Stomach (tissue), 4 donors: ENCODE measurements at regions not wholly inside any gene's neighbourhood (a gene's known extent, or its start where the extent isn't known, plus 50 kb on each side); places are given as distances from the start of the nearest gene placed in this dataset.

ENCODE experiments used
- EP300 ChIP-seq: sonication (generic); formaldehyde crosslinking; IDR thresholded peaks from one replicate; pipeline ENCODE4 v1.6.1; 2017; ENCODE audit warnings: antibody characterized with exemption
- POLR2A ChIP-seq, 4 donors: fragments of 450-650 bp; IDR thresholded peaks; one replicate each; pipeline ENCODE4 v1.6.1; 2016; ENCODE audit warnings: antibody characterized with exemption in 4 of 4, control low read depth in 2 of 4, mild to moderate bottlenecking in 1 of 4, moderate library complexity in 1 of 4
- POLR2AphosphoS5 ChIP-seq, 3 donors: sonication (generic); formaldehyde crosslinking; IDR thresholded peaks; one replicate each; pipeline ENCODE4 v1.6.1; 2016; ENCODE audit warnings: antibody characterized with exemption in 3 of 3
- TF ChIP-seq, protein P1 (sequence below), 7 experiments: fragments of 450-650 bp in 4 of 7; fragments of 200-600 bp in 3 of 7; sonication (generic) in 3 of 7; IDR thresholded peaks; one replicate each; pipeline ENCODE4 v1.5.1; 2016 to 2019; ENCODE audit warnings: antibody characterized with exemption in 7 of 7, control low read depth in 2 of 7, mild to moderate bottlenecking in 1 of 7

DNA sequence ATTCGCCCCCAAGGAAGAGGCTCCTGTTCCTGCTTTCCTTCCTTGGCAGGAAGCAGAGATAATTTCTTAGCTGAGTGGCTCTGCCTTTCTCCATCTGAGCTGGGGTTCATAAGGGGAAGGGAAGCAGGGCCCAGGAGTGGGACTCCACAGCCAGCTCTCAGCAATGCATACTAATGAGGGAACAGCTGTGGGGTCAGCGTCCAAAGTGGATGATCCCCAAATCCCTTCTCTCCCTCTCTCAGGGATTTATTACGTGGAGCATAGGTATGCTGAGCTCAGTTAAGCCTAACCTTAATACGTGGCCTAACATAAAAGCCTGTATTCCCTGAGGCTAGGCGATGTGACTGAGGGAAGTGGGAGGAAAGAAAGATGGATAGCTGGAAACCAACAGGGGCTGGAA lies 87.3 kb upstream of the CTTNBP2NL start:
- TF ChIP-seq, protein P1, sequence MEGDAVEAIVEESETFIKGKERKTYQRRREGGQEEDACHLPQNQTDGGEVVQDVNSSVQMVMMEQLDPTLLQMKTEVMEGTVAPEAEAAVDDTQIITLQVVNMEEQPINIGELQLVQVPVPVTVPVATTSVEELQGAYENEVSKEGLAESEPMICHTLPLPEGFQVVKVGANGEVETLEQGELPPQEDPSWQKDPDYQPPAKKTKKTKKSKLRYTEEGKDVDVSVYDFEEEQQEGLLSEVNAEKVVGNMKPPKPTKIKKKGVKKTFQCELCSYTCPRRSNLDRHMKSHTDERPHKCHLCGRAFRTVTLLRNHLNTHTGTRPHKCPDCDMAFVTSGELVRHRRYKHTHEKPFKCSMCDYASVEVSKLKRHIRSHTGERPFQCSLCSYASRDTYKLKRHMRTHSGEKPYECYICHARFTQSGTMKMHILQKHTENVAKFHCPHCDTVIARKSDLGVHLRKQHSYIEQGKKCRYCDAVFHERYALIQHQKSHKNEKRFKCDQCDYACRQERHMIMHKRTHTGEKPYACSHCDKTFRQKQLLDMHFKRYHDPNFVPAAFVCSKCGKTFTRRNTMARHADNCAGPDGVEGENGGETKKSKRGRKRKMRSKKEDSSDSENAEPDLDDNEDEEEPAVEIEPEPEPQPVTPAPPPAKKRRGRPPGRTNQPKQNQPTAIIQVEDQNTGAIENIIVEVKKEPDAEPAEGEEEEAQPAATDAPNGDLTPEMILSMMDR (IDR thresholded peaks at IDR 0.05): no peak
- TF ChIP-seq POLR2A (IDR thresholded peaks at IDR 0.05) (no peak), EP300 (no peak), POLR2AphosphoS5 (IDR thresholded peaks at IDR 0.05) (no peak)
